ENCODE measurements at regions not wholly inside any gene's neighbourhood (a gene's known extent, or its start where the extent isn't known, plus 50 kb on each side); places are given as distances from the start of the nearest gene placed in this dataset.

- Histone ChIP-seq H3K27ac (ENCODE audit: low read depth, low read length, poor library complexity, severe bottlenecking) (no peak overlapping the region), H3K4me3 (ENCODE audit: low read depth, low read length, poor library complexity, severe bottlenecking) (no peak overlapping the region), H3K9me3 (ENCODE audit: low read depth, low read length, poor library complexity, severe bottlenecking) (no peaks in the 10 kb centered on the region), H3K27me3 (replicated peaks; ENCODE audit: insufficient read depth, low read depth, low read length, poor library complexity) (no peaks in the 10 kb centered on the region), H3K4me1 (ENCODE audit: insufficient read depth, low read length, poor library complexity, severe bottlenecking) (no peaks in the 10 kb centered on the region), H3K36me3 (ENCODE audit: insufficient read depth, low read length, poor library complexity, severe bottlenecking) (no peaks in the 10 kb centered on the region)
- TF ChIP-seq EZH2 (IDR thresholded peaks at IDR 0.05; ENCODE audit: borderline replicate concordance, low read depth, low read length, poor library complexity, severe bottlenecking) (no peak), CTCF (conservative IDR thresholded peaks at IDR 0.05; ENCODE audit: low read depth, low read length) (no peak)
- no TSS peak for BruUV-seq (replicated peaks)
- POLR2A ChIA-PET (ENCODE audit: low non-redundant PET), result no interaction called here
- CTCF ChIA-PET, result interaction anchor here (0.5 to 0.6 kb wide), 2 partner anchors 143 to 229 kb away, joined by 4 read pairs; no protein-coding TSS in a partner anchor
- intact Hi-C loops (cut with micrococcal nuclease; ENCODE audit: unreplicated experiment), result no loop called here
- DNase-seq (ENCODE audit: low spot score), result no peak
These were observed 67.2 kb upstream of the CD82 start for GRCh38 chr11:44498089-44498871.

GRCh38 chr11:44502506-44502905 lies 63.0 kb upstream of the CD82 start:
- TF ChIP-seq CTCF (conservative IDR thresholded peaks at IDR 0.05; ENCODE audit: low read depth, low read length), result no peak
- Histone ChIP-seq H3K9me3 (ENCODE audit: low read depth, low read length, poor library complexity, severe bottlenecking) (no peaks in the 10 kb centered on the region), H3K27me3 (replicated peaks; ENCODE audit: insufficient read depth, low read depth, low read length, poor library complexity) (no peaks in the 10 kb centered on the region), H3K4me1 (ENCODE audit: insufficient read depth, low read length, poor library complexity, severe bottlenecking) (no peaks in the 10 kb centered on the region), H3K4me3 (ENCODE audit: low read depth, low read length, poor library complexity, severe bottlenecking) (no peak overlapping the region), H3K36me3 (ENCODE audit: insufficient read depth, low read length, poor library complexity, severe bottlenecking) (no peaks in the 10 kb centered on the region), H3K27ac (ENCODE audit: low read depth, low read length, poor library complexity, severe bottlenecking) (no peak overlapping the region)
- BruUV-seq (replicated peaks), result no TSS peak
- POLR2A ChIA-PET (ENCODE audit: low non-redundant PET), result no interaction called here
- CTCF ChIA-PET, result no interaction called here
- intact Hi-C loops (cut with micrococcal nuclease; ENCODE audit: unreplicated experiment), result no loop called here
- DNase-seq (ENCODE audit: low spot score), result no peak

GRCh38 chr11:44505581-44506054 lies 59.8 kb upstream of the CD82 start:
- ChIA-PET CTCF (no interaction called here), POLR2A (ENCODE audit: low non-redundant PET) (no interaction called here)
- Histone ChIP-seq H3K4me1 (ENCODE audit: insufficient read depth, low read length, poor library complexity, severe bottlenecking) (peaks cover 6% of the 10 kb centered on the region), H3K27me3 (replicated peaks; ENCODE audit: insufficient read depth, low read depth, low read length, poor library complexity) (no peaks in the 10 kb centered on the region), H3K9me3 (ENCODE audit: low read depth, low read length, poor library complexity, severe bottlenecking) (no peaks in the 10 kb centered on the region), H3K27ac (ENCODE audit: low read depth, low read length, poor library complexity, severe bottlenecking) (no peak overlapping the region), H3K36me3 (ENCODE audit: insufficient read depth, low read length, poor library complexity, severe bottlenecking) (no peaks in the 10 kb centered on the region), H3K4me3 (ENCODE audit: low read depth, low read length, poor library complexity, severe bottlenecking) (no peak overlapping the region)
- TF ChIP-seq CTCF (conservative IDR thresholded peaks at IDR 0.05; ENCODE audit: low read depth, low read length) (no peak), EZH2 (IDR thresholded peaks at IDR 0.05; ENCODE audit: borderline replicate concordance, low read depth, low read length, poor library complexity, severe bottlenecking) (no peak)
- intact Hi-C loops (cut with micrococcal nuclease; ENCODE audit: unreplicated experiment), result no loop called here
- no peak for DNase-seq (ENCODE audit: low spot score)
- no TSS peak for BruUV-seq (replicated peaks)
